ENCODE measurements at regions not wholly inside any gene's neighbourhood (a gene's known extent, or its start where the extent isn't known, plus 50 kb on each side); places are given as distances from the start of the nearest gene placed in this dataset.
"Not testable (repeated sequence)": the region's sequence is repeated elsewhere in the genome, so short reads cannot be mapped to it uniquely, and the experiment has no call there.

DNA sequence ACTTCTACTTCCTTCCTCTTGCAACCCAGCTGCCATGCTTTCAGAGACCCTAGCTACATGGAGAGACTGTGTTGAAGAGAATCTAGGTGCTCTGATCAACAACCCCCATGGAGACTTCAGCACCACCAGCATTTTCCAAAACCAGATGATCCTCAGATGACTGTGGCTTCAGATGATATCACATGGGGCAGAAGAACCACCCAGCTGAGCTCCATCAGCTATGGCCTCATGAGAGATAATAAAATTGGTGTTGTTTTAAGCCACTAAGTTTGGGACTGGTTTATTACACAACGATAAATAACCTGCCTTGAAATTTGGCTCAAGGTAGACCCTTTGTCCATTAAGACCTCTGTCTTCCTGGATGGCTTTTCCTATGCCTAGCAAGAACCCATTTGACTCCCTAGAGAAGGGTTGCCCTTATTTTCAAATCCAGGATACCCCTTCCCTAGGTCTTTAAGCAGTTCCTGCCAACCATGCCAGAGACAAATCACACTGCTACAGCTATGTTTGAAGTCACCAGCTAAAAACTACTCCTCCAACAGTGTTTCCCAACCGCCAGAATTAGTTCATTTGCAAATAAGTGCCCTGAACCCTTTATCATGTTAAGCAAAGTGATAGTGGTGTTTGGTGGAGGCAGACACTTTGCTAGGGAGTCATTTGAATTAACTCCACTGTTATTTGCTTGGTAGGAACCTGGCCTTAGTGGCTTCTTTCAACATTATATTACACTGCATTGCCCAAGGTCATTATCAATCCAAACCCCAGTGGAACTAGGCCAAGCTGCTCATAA, 136.9 kb upstream of the PALS2 start:
- no peak for TF ChIP-seq POLR2A (IDR thresholded peaks at IDR 0.05)
- TF ChIP-seq, protein P1, sequence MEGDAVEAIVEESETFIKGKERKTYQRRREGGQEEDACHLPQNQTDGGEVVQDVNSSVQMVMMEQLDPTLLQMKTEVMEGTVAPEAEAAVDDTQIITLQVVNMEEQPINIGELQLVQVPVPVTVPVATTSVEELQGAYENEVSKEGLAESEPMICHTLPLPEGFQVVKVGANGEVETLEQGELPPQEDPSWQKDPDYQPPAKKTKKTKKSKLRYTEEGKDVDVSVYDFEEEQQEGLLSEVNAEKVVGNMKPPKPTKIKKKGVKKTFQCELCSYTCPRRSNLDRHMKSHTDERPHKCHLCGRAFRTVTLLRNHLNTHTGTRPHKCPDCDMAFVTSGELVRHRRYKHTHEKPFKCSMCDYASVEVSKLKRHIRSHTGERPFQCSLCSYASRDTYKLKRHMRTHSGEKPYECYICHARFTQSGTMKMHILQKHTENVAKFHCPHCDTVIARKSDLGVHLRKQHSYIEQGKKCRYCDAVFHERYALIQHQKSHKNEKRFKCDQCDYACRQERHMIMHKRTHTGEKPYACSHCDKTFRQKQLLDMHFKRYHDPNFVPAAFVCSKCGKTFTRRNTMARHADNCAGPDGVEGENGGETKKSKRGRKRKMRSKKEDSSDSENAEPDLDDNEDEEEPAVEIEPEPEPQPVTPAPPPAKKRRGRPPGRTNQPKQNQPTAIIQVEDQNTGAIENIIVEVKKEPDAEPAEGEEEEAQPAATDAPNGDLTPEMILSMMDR (IDR thresholded peaks at IDR 0.05), result no peak
- Histone ChIP-seq H3K27ac (no peak overlapping the region), H3K9me3 (no peaks in the 10 kb centered on the region), H3K27me3 (no peaks in the 10 kb centered on the region), H3K4me1 (no peaks in the 10 kb centered on the region), H3K36me3 (no peaks in the 10 kb centered on the region), H3K4me3 (no peak overlapping the region)
- no peak for DNase-seq

DNA sequence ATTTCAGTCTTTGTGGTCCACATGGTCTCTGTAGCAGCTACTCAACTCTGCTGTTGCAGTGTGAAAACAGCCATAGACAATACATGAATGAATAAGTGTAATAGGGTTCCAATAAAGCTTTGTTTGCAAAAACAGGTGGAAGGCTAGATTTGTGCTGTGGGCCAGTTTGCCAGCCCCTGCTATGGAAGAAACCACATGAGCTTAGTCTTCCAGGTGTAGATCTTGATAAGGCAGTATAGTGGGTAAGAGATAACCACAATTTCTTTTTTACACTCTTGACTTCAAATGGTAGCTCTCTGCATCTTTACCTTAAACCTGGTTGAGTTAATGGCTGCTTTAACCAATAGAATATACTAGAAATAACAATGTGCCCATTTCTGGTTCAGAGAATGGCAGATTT, 135.0 kb upstream of the PALS2 start:
- Histone ChIP-seq H3K27me3 (no peaks in the 10 kb centered on the region), H3K36me3 (no peaks in the 10 kb centered on the region), H3K9me3 (no peaks in the 10 kb centered on the region), H3K4me1 (no peaks in the 10 kb centered on the region), H3K27ac (no peak overlapping the region), H3K4me3 (no peak overlapping the region)
- TF ChIP-seq, protein P1 (IDR thresholded peaks at IDR 0.05), result no peak
- TF ChIP-seq POLR2A (IDR thresholded peaks at IDR 0.05), result no peak
- DNase-seq, result no peak

DNA sequence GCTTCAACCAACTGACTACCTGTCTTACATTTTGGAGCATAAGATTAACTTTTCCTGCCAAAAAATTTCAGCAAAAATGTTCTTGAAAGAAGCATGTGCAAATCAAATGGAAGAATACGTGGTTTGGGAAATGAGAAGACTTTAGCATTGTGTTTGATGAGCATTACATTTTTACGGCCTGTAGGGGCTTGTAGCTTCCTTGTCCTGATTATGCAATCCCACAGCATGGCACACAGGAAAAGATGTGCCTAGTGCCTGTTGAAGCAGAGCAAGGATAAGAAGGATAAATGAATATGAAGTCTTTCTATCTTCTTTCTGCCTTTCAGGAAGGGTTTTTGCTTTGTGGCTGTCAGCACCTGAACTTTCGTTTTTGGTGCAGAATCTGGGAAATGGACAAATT, 134.1 kb upstream of the PALS2 start:
- H3K9me3 ChIP-seq, H3K27me3 ChIP-seq, H3K4me3 ChIP-seq, H3K4me1 ChIP-seq, H3K36me3 ChIP-seq, H3K27ac ChIP-seq, DNase-seq: not testable (repeated sequence)
- TF ChIP-seq, protein P1 (IDR thresholded peaks at IDR 0.05), result peak in 1 of 6 experiments; percentile 13

DNA sequence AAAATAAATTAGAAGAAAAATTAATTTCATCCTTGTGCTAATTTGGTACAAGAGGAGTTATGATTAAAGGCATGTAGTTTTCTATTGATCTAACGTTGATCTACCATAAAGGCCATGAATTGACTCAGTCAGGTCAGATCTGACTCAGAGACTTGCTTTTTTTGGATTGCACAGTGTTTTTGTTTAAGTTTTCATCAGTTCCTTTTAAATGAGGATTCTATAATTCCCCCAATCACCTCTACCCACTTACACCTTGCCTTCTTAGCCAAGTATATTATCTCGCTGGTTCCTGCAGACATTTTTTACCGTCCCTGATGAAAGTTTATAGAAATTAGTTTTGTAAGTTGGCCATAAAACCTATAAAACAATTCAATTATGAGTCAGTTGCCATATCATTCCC, 132.4 kb upstream of the PALS2 start:
- no peak overlapping the region for H3K27ac ChIP-seq
- H3K36me3 ChIP-seq, result no peaks in the 10 kb centered on the region
- no peak for DNase-seq
- H3K4me3 ChIP-seq, result no peak overlapping the region
- no peaks in the 10 kb centered on the region for H3K27me3 ChIP-seq
- no peaks in the 10 kb centered on the region for H3K9me3 ChIP-seq
- H3K4me1 ChIP-seq, result no peaks in the 10 kb centered on the region
- no peak for TF ChIP-seq POLR2A (IDR thresholded peaks at IDR 0.05)
- TF ChIP-seq, protein P1 (IDR thresholded peaks at IDR 0.05), result no peak

DNA sequence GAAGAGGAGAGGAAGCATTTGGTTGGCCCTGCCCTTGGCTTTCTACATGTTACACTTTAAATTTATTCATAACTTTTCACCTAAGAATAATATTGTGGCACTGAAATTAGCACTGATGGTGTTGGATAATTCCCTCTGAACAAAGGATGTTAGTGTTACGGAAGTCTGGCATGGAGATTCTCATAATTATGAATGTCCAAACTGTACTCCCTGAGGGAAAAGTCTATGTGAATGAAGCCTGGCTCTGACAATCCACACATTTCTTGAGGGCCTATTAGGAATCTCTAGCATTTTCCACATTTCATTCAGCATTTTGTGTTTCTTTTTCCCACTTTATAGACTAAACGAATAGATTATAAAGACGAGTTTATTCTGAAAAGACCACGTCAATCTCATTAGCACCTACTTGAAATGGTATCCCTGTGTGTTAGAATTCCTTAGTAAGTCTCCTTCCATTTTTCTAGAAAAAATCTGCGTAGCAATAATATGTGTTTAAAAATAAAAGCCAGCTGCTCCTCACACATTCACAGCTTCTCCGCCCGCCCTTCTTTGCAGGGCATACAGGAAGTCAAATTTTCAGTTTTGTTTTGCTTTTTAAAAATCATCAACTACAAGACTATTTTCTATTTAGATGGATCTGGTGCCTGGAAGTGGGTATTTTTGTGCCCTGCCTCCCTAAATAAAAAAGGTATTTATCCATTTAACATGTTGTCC, 131.8 kb upstream of the PALS2 start:
- DNase-seq, result no peak

More for the DNA sequence above, 131.8 kb upstream of the PALS2 start:
- H3K36me3 ChIP-seq, result no peaks in the 10 kb centered on the region
- H3K9me3 ChIP-seq, result no peaks in the 10 kb centered on the region
- H3K4me1 ChIP-seq, result no peaks in the 10 kb centered on the region
- TF ChIP-seq POLR2A (IDR thresholded peaks at IDR 0.05), result no peak
- TF ChIP-seq, protein P1 (IDR thresholded peaks at IDR 0.05), result no peak
- H3K27ac ChIP-seq, result no peak overlapping the region
- no peaks in the 10 kb centered on the region for H3K27me3 ChIP-seq
- no peak overlapping the region for H3K4me3 ChIP-seq
